CD4-positive, alpha-beta T cell treated with Interleukin-1 beta for 1 hour (primary cell): ENCODE measurements at regions not wholly inside any gene's neighbourhood (a gene's known extent, or its start where the extent isn't known, plus 50 kb on each side); places are given as distances from the start of the nearest gene placed in this dataset.
A peak's percentile ranks its signal among the peaks of the same experiment; 100 is the strongest.
"Not testable (repeated sequence)": the region's sequence is repeated elsewhere in the genome, so short reads cannot be mapped to it uniquely, and the experiment has no call there.

Experiments used
- DNase-seq, 2 donors: peaks; one replicate each; pipeline ENCODE4 v3.0.0-alpha.2; 2020 to 2022

- DNase-seq, result no peak
Measured at GRCh38 chr11:69887841-69888427, 68.7 kb upstream of the FGF3 start.

- DNase-seq, result peak; percentile 37 to 58
Measured at GRCh38 chr11:69888483-69889181, 69.4 kb upstream of the FGF3 start.

GRCh38 chr11:69889400-69890318 is 70.4 kb upstream of the FGF3 start:
- DNase-seq, result no peak

GRCh38 chr11:69890476-69890875 is 71.3 kb upstream of the FGF3 start:
- no peak for DNase-seq

GRCh38 chr11:69891421-69892236 is 72.4 kb upstream of the FGF3 start:
- DNase-seq, result no peak

GRCh38 chr11:69892237-69892985 is 73.2 kb upstream of the FGF3 start:
- no peak for DNase-seq

GRCh38 chr11:69892986-69893555 is 73.9 kb upstream of the FGF3 start:
- no peak for DNase-seq

GRCh38 chr11:69893631-69894030 is 74.4 kb upstream of the FGF3 start:
- DNase-seq, result no peak

GRCh38 chr11:69894181-69894611 is 75.0 kb upstream of the FGF3 start:
- DNase-seq, result no peak

- DNase-seq, result no peak
Measured at GRCh38 chr11:69894648-69895047, 75.4 kb upstream of the FGF3 start.

GRCh38 chr11:69896250-69896649 is 77.0 kb upstream of the FGF3 start:
- DNase-seq, result no peak

- no peak for DNase-seq
Measured at GRCh38 chr11:69898123-69898522, 78.9 kb upstream of the FGF3 start.

- DNase-seq, result no peak
Measured at GRCh38 chr11:69899957-69900821, 81.0 kb upstream of the FGF3 start.

- DNase-seq, result not testable (repeated sequence)
Measured at GRCh38 chr11:69900822-69901302, 81.6 kb upstream of the FGF3 start.

- no peak for DNase-seq
Measured at GRCh38 chr11:69902337-69902736, 83.1 kb upstream of the FGF3 start.

- no peak for DNase-seq
Measured at GRCh38 chr11:69903211-69903610, 84.0 kb upstream of the FGF3 start.

- no peak for DNase-seq
Measured at GRCh38 chr11:69904161-69904973, 85.2 kb upstream of the FGF3 start.

- DNase-seq, result no peak
Measured at GRCh38 chr11:69904974-69905535, 85.8 kb upstream of the FGF3 start.
